ENCODE measurements at regions not wholly inside any gene's neighbourhood (a gene's known extent, or its start where the extent isn't known, plus 50 kb on each side); places are given as distances from the start of the nearest gene placed in this dataset.

DNA sequence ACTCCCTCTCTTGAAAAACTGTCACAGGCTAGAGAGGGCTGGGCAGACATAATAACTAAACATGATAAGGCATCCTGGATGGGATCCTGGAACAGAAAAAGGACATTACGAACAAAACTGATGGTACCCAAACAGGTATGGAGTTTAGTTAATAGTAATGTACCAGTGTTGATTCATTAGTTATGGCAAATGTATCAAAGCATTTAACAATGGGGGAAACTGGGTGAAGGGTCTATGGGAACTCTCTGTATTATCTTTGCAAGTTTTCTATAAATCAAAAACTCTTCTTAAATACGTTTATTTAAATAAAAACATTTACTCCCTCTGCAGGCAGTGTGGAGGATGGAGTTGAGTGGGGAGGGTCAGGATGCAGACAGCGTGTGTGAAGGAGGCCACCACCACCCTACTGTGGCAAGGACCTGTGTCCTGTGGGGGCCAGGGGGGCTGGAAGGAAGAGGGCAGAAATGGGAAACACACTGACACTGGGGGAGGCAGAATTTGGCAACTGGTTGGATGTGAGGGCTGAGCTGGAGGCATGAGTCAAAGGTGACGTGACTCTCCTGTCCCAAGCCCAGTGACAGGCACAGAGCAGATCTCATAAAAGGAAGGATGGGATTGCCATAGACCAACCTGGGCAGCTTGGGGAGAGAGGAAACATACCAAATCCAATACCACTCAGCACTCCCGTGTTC, 59.6 kb upstream of the ITGA11 start:
- H3K4me1 ChIP-seq (ENCODE audit: control insufficient read depth, extremely low read depth, insufficient read depth, low read length): no peaks in the 10 kb centered on the region
- no TSS peak for BruUV-seq (replicated peaks)
- FAIRE-seq (no peak), DNase-seq (ENCODE audit: low read depth, low spot score) (no peak)
- H3K4me3 ChIP-seq (replicated peaks in 1 of 3; ENCODE audit: insufficient read depth in 1 of 3, low read depth in 1 of 3, low read length in 3 of 3): no peak overlapping the region
- no peak overlapping the region for H3K27ac ChIP-seq (ENCODE audit: insufficient read depth, low read depth, low read length)
- H3K36me3 ChIP-seq (ENCODE audit: control insufficient read depth in 2 of 2, extremely low read depth in 1 of 2, insufficient read depth in 2 of 2, low read length in 2 of 2): no peaks in the 10 kb centered on the region
- H3K9me1 ChIP-seq (replicated peaks; ENCODE audit: control insufficient read depth, extremely low read depth, insufficient read depth, low read length): no peaks in the 10 kb centered on the region
- no peak overlapping the region for H3K9ac ChIP-seq (replicated peaks; ENCODE audit: extremely low read depth, insufficient read depth, low read length)
- H3K27me3 ChIP-seq (ENCODE audit: control insufficient read depth in 2 of 2, insufficient read depth in 2 of 2, low read length in 2 of 2): peaks cover 23 to 27% of the 10 kb centered on the region in 2 experiments
- no peaks in the 10 kb centered on the region for H3K79me2 ChIP-seq (ENCODE audit: control insufficient read depth, insufficient read depth, low read length)
- H2AFZ ChIP-seq (ENCODE audit: low read depth, low read length): no peak overlapping the region
- POLR2A ChIA-PET: no interaction called here
- intact Hi-C loops (cut with micrococcal nuclease) (no loop called here), dilution Hi-C loops (cut with MboI; ENCODE audit: extremely low pct_ligation_motif_present, low sequenced_read_pairs) (no loop called here)
- no peaks in the 10 kb centered on the region for H3K9me3 ChIP-seq (replicated peaks; ENCODE audit: control insufficient read depth, insufficient read depth, low read length)
- H3K4me2 ChIP-seq (ENCODE audit: insufficient read depth, low read length): no peak overlapping the region
- CTCF ChIA-PET: interaction anchor here (1.6 kb wide), 1 partner anchor 58 kb away, joined by 4 read pairs; no protein-coding TSS in a partner anchor
- H4K20me1 ChIP-seq (replicated peaks; ENCODE audit: control insufficient read depth, extremely low read depth, insufficient read depth, low read length): no peaks in the 10 kb centered on the region
- TF ChIP-seq FOS (IDR thresholded peaks at IDR 0.05; ENCODE audit: borderline replicate concordance, insufficient read depth, low read length): no peak
- TF ChIP-seq POLR2AphosphoS5 (IDR thresholded peaks at IDR 0.05; ENCODE audit: insufficient read depth, low read depth, low read length): no peak
- no peak for TF ChIP-seq MYC (IDR thresholded peaks at IDR 0.05; ENCODE audit: low read depth, low read length)
- TF ChIP-seq EZH2 (IDR thresholded peaks at IDR 0.05; ENCODE audit: borderline replicate concordance, low read depth, low read length, severe bottlenecking): no peak
- TF ChIP-seq GATA2 (IDR thresholded peaks at IDR 0.05; ENCODE audit: insufficient read depth, insufficient read length, low read depth, low read length): no peak
- TF ChIP-seq POLR2A (IDR thresholded peaks at IDR 0.05; ENCODE audit: low read depth, low read length): no peak
- TF ChIP-seq, protein P1, sequence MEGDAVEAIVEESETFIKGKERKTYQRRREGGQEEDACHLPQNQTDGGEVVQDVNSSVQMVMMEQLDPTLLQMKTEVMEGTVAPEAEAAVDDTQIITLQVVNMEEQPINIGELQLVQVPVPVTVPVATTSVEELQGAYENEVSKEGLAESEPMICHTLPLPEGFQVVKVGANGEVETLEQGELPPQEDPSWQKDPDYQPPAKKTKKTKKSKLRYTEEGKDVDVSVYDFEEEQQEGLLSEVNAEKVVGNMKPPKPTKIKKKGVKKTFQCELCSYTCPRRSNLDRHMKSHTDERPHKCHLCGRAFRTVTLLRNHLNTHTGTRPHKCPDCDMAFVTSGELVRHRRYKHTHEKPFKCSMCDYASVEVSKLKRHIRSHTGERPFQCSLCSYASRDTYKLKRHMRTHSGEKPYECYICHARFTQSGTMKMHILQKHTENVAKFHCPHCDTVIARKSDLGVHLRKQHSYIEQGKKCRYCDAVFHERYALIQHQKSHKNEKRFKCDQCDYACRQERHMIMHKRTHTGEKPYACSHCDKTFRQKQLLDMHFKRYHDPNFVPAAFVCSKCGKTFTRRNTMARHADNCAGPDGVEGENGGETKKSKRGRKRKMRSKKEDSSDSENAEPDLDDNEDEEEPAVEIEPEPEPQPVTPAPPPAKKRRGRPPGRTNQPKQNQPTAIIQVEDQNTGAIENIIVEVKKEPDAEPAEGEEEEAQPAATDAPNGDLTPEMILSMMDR (IDR thresholded peaks at IDR 0.05; ENCODE audit: extremely low read depth in 1 of 2, insufficient read depth in 1 of 2, low read depth in 1 of 2, low read length in 2 of 2): no peak
- TF ChIP-seq, protein P2, sequence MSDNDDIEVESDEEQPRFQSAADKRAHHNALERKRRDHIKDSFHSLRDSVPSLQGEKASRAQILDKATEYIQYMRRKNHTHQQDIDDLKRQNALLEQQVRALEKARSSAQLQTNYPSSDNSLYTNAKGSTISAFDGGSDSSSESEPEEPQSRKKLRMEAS (IDR thresholded peaks at IDR 0.05; ENCODE audit: insufficient read depth, insufficient read length): no peak
- TF ChIP-seq JUN (IDR thresholded peaks at IDR 0.05; ENCODE audit: borderline replicate concordance, insufficient read depth, insufficient read length, low read depth): no peak

All from endothelial cell of umbilical vein (primary cell).